GM10248 (cell line): ENCODE measurements at regions not wholly inside any gene's neighbourhood (a gene's known extent, or its start where the extent isn't known, plus 50 kb on each side); places are given as distances from the start of the nearest gene placed in this dataset.

Experiments used
- CTCF ChIA-PET: fragments of 300-600 bp; sonication (Branson Sonifier 250); formaldehyde crosslinking; extraction: SDS; loops from one replicate; lab custom pipeline; 2021; ENCODE audit warnings: antibody characterized with exemption; lab: Yijun Ruan, JAX
- POLR2A ChIA-PET: fragments of 350-650 bp; sonication (Branson Sonifier 250); formaldehyde crosslinking; extraction: SDS; loops from one replicate; lab custom pipeline; 2020; ENCODE audit warnings: antibody characterized with exemption; lab: Yijun Ruan, JAX
- DNase-seq: peaks from one replicate; pipeline ENCODE4 v3.0.0; 2012; ENCODE audit errors: extremely low spot score
- TF ChIP-seq, protein P1 (sequence below): IDR thresholded peaks from 2 replicates; pipeline ENCODE4 v1.5.1; 2012; ENCODE audit warnings: mild to moderate bottlenecking, low read depth; ENCODE audit errors: extremely low read depth, missing control alignments, control extremely low read depth

DNA sequence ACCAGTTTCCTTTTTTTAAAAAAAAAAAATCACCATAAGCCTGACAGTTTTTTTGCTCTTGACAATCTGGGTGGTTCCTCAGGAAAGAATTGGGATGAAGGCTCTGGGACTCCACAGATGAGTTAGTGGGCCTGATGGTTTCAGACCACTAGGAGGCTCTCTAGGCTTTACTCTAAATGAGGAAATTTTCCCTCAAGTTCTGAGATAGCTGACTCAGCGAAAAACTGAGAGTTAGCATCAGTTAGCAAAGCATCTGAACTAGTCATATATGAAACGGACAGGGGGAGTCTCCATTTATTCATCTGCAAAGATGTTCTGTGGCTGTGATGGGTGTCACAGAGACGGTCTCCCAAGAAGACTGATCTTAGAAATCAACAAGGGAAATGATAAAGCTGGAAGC, 314.3 kb upstream of the OR4E1 start:
- DNase-seq, result no peak

DNA sequence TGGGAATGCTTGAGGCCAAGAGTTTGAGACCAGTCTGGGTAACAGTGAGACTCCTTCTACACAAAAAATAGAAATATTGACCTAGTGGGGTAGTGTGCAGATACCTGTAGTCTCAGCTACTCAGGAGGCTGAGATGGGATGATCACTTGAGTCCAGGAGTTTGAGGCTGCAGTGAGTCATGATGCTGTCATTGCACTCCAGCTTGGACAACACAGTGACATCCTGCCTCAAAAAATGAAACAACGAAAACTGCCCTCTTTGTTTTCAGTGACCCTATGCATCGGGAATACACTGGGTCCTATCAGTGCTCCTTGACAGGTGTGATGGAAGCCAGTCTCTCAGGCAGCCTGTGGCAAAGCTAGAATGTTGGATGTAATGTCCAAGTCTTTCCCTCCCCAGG, 311.5 kb upstream of the OR4E1 start:
- no peak for DNase-seq
- ChIA-PET POLR2A (no interaction called here), CTCF (interaction anchor here (1.4 kb wide), 1 partner anchor 20 kb away, joined by 3 read pairs; no protein-coding TSS in a partner anchor)
- TF ChIP-seq, protein P1, sequence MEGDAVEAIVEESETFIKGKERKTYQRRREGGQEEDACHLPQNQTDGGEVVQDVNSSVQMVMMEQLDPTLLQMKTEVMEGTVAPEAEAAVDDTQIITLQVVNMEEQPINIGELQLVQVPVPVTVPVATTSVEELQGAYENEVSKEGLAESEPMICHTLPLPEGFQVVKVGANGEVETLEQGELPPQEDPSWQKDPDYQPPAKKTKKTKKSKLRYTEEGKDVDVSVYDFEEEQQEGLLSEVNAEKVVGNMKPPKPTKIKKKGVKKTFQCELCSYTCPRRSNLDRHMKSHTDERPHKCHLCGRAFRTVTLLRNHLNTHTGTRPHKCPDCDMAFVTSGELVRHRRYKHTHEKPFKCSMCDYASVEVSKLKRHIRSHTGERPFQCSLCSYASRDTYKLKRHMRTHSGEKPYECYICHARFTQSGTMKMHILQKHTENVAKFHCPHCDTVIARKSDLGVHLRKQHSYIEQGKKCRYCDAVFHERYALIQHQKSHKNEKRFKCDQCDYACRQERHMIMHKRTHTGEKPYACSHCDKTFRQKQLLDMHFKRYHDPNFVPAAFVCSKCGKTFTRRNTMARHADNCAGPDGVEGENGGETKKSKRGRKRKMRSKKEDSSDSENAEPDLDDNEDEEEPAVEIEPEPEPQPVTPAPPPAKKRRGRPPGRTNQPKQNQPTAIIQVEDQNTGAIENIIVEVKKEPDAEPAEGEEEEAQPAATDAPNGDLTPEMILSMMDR, result no peak

More for the DNA sequence above, 314.3 kb upstream of the OR4E1 start:
- TF ChIP-seq, protein P1, result peak; percentile 0
- CTCF ChIA-PET, result interaction anchor here (1.2 to 4.9 kb wide), 2 partner anchors 10 to 36 kb away, joined by 3 to 40 read pairs; no protein-coding TSS in a partner anchor
- POLR2A ChIA-PET, result no interaction called here

DNA sequence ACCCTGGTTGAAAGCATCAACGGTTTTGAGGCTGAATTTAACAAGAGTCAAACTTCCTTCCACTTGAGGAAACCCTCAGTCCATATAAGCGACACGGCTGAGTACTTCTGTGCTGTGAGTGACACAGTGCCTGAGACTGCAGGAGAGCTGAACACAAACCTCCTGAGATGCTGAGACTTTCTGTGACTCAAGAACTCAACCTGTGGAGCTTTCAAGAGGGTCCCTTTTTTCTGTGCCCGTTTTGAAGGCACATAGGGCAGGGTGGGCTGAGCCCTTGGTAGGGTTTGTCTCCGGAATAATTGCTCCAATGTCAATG, 305.3 kb upstream of the OR4E1 start:
- ChIA-PET CTCF (interaction anchor here (1.1 to 3.4 kb wide), 22 partner anchors 9 to 171 kb away, joined by 3 to 40 read pairs (median 6); no protein-coding TSS in a partner anchor), POLR2A (interaction anchor here (0.5 kb wide), 1 partner anchor 22 kb away, joined by 3 read pairs; no protein-coding TSS in a partner anchor)
- no peak for DNase-seq
- TF ChIP-seq, protein P1, result no peak

DNA sequence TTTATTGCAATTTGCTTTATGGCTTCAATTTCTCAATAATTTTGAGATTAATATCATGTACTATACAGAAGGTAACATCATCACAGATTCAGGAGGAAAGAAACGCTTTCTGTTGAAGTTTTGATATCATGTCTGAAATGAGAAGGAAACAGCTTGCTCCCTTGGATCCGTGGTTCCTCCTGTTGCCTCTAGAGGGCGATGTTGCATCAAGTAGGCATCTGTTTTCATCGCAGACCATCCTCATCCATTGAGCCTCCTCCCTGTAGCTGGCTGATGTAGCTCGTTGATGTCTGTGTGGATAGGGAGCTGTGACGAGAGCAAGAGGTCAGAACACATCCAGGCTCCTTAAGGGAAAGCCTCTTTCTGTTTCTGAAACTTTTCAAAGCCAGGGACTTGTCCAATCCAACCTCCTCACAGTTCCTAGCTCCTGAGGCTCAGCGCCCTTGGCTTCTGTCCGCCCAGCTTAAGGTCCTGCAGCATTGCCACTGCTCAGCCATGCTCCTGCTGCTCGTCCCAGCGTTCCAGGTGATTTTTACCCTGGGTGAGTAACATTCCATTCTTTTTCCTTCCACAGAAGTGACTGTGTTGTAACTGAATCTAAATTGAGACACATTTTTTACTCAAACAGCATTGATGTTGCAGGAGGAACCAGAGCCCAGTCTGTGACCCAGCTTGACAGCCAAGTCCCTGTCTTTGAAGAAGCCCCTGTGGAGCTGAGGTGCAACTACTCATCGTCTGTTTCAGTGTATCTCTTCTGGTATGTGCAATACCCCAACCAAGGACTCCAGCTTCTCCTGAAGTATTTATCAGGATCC, 304.8 kb upstream of the OR4E1 start:
- POLR2A ChIA-PET, result interaction anchor here (0.5 kb wide), 1 partner anchor 22 kb away, joined by 3 read pairs; no protein-coding TSS in a partner anchor
- peak; percentile 64 for DNase-seq
- TF ChIP-seq, protein P1, result peak; percentile 77

DNA sequence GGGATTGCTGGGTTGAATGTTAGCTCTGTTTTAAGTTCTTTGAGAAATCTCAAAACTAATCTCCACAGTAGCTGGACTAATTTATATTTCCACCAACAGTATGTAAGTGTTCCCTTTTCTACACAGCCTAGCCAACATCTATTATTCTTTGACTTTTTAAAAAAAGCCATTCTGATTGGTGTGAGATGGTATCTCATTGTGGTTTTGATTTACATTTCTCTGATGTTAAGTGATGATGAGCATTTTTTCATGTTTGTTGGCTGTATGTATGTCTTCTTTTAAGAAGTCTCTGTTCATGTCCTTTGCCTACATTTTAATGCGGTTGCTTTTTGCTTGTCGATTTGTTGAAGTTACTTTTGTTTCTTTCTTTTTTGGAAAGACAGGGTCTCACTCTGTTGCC, 301.1 kb upstream of the OR4E1 start:
- ChIA-PET CTCF (interaction anchor here (1.2 to 1.3 kb wide), 3 partner anchors 8 to 28 kb away, joined by 3 read pairs; no protein-coding TSS in a partner anchor), POLR2A (no interaction called here)
- DNase-seq, result no peak
- TF ChIP-seq, protein P1, result no peak

More for the DNA sequence above, 304.8 kb upstream of the OR4E1 start:
- CTCF ChIA-PET, result interaction anchor here (0.6 to 3.4 kb wide), 33 partner anchors 9 to 223 kb away, joined by 3 to 40 read pairs (median 4); no protein-coding TSS in a partner anchor

DNA sequence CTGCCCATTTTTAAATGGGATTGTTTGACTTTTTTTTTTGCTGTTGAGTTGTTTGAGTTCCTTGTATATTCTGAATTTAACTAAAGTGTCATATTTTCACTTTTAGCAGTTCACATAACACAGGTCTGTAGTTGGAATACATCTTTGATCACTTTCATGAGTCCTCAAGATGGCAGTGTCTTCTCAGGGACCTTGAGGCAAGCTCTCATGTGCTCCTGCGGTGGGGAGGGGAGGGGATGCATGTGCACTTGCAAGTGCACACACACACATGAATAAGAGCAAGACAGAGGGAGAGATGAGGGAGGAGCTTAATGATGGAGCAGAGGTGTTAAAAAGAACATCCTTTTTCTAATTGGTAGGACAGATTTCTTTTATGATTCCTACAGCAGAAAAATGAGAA, 291.4 kb upstream of the OR4E1 start:
- POLR2A ChIA-PET, result no interaction called here
- CTCF ChIA-PET, result interaction anchor here (1.1 kb wide), 1 partner anchor 20 kb away, joined by 3 read pairs; no protein-coding TSS in a partner anchor
- TF ChIP-seq, protein P1, result no peak
- no peak for DNase-seq
